MM.1S (cell line): ENCODE measurements at regions not wholly inside any gene's neighbourhood (a gene's known extent, or its start where the extent isn't known, plus 50 kb on each side); places are given as distances from the start of the nearest gene placed in this dataset.

Experiments used
- DNase-seq: peaks from one replicate; pipeline ENCODE4 v3.0.0-alpha.2; 2015
- H2AFZ ChIP-seq: fragments of 300-600 bp; sonication (generic); 2 replicates; pipeline ENCODE4 v1.6.0; 2016; ENCODE audit warnings: antibody characterized with exemption, low read length
- H3F3A ChIP-seq: fragments of 300-600 bp; sonication (generic); 2 replicates; pipeline ENCODE4 v1.6.1; 2016; ENCODE audit warnings: mild to moderate bottlenecking, antibody characterized with exemption, low read length, moderate library complexity, mixed read lengths; ENCODE audit not compliant: insufficient read depth
- H3K27ac ChIP-seq: fragments of 300-600 bp; sonication (generic); 2 replicates; pipeline ENCODE4 v1.5.1; 2016; ENCODE audit warnings: mild to moderate bottlenecking, low read length
- H3K27me3 ChIP-seq: fragments of 300-600 bp; sonication (generic); replicated peaks from 2 replicates; pipeline ENCODE4 v1.6.0; 2016; ENCODE audit warnings: low read length; ENCODE audit not compliant: insufficient read depth
- H3K36me3 ChIP-seq: fragments of 300-600 bp; sonication (generic); replicated peaks from 2 replicates; pipeline ENCODE4 v1.6.1; 2016; ENCODE audit warnings: mild to moderate bottlenecking, low read length, mixed read lengths; ENCODE audit not compliant: insufficient read depth
- H3K4me1 ChIP-seq: fragments of 300-600 bp; sonication (generic); 2 replicates; pipeline ENCODE4 v1.6.1; 2016; ENCODE audit warnings: low read length, mixed read lengths
- H3K4me2 ChIP-seq: fragments of 300-600 bp; sonication (generic); 2 replicates; pipeline ENCODE4 v1.6.0; 2016; ENCODE audit warnings: low read depth, low read length
- H3K4me3 ChIP-seq: fragments of 300-600 bp; sonication (generic); 2 replicates; pipeline ENCODE4 v1.5.1; 2016; ENCODE audit warnings: low read length, mixed read lengths
- H3K79me2 ChIP-seq: fragments of 300-600 bp; sonication (generic); 2 replicates; pipeline ENCODE4 v1.6.1; 2016; ENCODE audit warnings: mixed run types, low read length, mixed read lengths
- H3K9ac ChIP-seq: fragments of 300-600 bp; sonication (generic); 2 replicates; pipeline ENCODE4 v1.6.1; 2016; ENCODE audit warnings: low read length, mixed read lengths
- H3K9me2 ChIP-seq: fragments of 300-600 bp; sonication (generic); replicated peaks from 2 replicates; pipeline ENCODE4 v1.6.1; 2016; ENCODE audit warnings: mild to moderate bottlenecking, low read length, mixed read lengths; ENCODE audit not compliant: insufficient read depth
- H3K9me3 ChIP-seq: fragments of 300-600 bp; sonication (generic); replicated peaks from 2 replicates; pipeline ENCODE4 v1.6.1; 2016; ENCODE audit warnings: mild to moderate bottlenecking, low read length, mixed read lengths; ENCODE audit not compliant: insufficient read depth
- H4K20me1 ChIP-seq: fragments of 300-600 bp; sonication (generic); 2 replicates; pipeline ENCODE4 v1.6.1; 2016; ENCODE audit warnings: mild to moderate bottlenecking, low read length, moderate library complexity, mixed read lengths; ENCODE audit not compliant: insufficient read depth
- EZH2 ChIP-seq: fragments of 300-600 bp; sonication (generic); optimal IDR thresholded peaks from 2 replicates; pipeline ENCODE3; 2017; ENCODE audit warnings: low read depth, mild to moderate bottlenecking, antibody characterized with exemption, low read length, mixed read lengths
- EZH2phosphoT487 ChIP-seq: fragments of 300-600 bp; sonication (generic); IDR thresholded peaks from 2 replicates; pipeline ENCODE4 v1.6.1; 2018; ENCODE audit warnings: antibody characterized with exemption, low read length
- TF ChIP-seq, protein P1 (sequence below): fragments of 300-600 bp; sonication (generic); IDR thresholded peaks from 2 replicates; pipeline ENCODE4 v1.5.1; 2016; ENCODE audit warnings: antibody characterized with exemption, low read length, mixed read lengths

DNA sequence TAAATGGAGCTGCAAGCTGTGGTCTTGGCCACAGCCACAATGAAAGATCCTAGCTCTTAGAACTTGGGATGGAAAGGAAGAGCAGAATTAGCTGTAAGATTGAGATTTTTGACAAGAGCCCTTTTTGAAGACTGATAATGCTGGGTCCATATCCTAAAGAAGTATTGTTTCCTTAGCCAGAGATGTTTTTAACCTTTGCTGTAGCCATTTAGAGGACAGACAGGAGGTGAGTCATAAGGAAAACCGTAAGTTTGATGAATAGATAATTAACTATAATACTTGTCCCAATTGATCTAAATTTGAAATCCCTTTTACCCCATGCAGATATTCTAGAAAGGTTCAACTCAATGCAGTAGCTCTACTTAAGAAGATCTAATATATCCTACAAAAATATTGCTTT lies 213.7 kb downstream of the HTR1B start:
- H3K4me1 ChIP-seq, result no peaks in the 10 kb centered on the region
- no peak for DNase-seq
- H3F3A ChIP-seq, result no peaks in the 10 kb centered on the region
- no peak overlapping the region for H3K9ac ChIP-seq
- TF ChIP-seq, protein P1, sequence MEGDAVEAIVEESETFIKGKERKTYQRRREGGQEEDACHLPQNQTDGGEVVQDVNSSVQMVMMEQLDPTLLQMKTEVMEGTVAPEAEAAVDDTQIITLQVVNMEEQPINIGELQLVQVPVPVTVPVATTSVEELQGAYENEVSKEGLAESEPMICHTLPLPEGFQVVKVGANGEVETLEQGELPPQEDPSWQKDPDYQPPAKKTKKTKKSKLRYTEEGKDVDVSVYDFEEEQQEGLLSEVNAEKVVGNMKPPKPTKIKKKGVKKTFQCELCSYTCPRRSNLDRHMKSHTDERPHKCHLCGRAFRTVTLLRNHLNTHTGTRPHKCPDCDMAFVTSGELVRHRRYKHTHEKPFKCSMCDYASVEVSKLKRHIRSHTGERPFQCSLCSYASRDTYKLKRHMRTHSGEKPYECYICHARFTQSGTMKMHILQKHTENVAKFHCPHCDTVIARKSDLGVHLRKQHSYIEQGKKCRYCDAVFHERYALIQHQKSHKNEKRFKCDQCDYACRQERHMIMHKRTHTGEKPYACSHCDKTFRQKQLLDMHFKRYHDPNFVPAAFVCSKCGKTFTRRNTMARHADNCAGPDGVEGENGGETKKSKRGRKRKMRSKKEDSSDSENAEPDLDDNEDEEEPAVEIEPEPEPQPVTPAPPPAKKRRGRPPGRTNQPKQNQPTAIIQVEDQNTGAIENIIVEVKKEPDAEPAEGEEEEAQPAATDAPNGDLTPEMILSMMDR, result no peak
- no peak for TF ChIP-seq EZH2phosphoT487
- no peak for TF ChIP-seq EZH2
- no peaks in the 10 kb centered on the region; the same call in 1 of the 2 replicates for H3K9me2 ChIP-seq
- H2AFZ ChIP-seq, result no peak overlapping the region
- H3K79me2 ChIP-seq, result no peaks in the 10 kb centered on the region
- H3K4me2 ChIP-seq, result no peak overlapping the region
- no peaks in the 10 kb centered on the region for H3K36me3 ChIP-seq
- no peak overlapping the region for H3K4me3 ChIP-seq
- no peaks in the 10 kb centered on the region for H3K27me3 ChIP-seq
- no peaks in the 10 kb centered on the region for H3K9me3 ChIP-seq
- H3K27ac ChIP-seq, result no peak overlapping the region
- H4K20me1 ChIP-seq, result no peaks in the 10 kb centered on the region

DNA sequence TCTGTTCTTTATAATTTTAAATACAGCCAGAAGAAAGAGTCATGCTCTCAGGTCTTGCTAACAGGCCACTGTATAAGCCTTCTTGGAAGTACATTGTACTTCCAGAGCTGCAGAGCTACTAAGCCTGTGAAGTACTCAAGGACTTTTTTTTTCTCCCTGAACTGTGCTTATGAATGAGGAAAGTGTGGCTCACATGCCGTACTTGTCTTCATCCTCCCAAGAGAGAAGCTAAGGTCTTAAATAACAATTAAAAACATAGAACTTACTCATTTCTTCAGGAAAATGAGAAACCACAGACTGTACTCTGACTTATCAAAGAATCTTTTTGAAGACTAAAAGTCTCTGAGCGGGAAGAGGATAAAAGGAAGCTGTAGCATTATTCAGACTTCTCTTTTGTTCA lies 218.3 kb downstream of the HTR1B start:
- no peak overlapping the region for H2AFZ ChIP-seq
- no peaks in the 10 kb centered on the region for H3K9me3 ChIP-seq
- H3K4me3 ChIP-seq, result no peak overlapping the region
- H3K79me2 ChIP-seq, result no peaks in the 10 kb centered on the region
- no peak overlapping the region for H3K27ac ChIP-seq
- H3K36me3 ChIP-seq, result no peaks in the 10 kb centered on the region
- no peaks in the 10 kb centered on the region for H3F3A ChIP-seq
- DNase-seq, result no peak
- TF ChIP-seq, protein P1, result no peak
- no peak for TF ChIP-seq EZH2phosphoT487
- no peaks in the 10 kb centered on the region for H3K27me3 ChIP-seq
- no peaks in the 10 kb centered on the region for H4K20me1 ChIP-seq
- H3K9me2 ChIP-seq, result no peaks in the 10 kb centered on the region; the same call in 1 of the 2 replicates
- H3K9ac ChIP-seq, result no peak overlapping the region
- no peak overlapping the region for H3K4me2 ChIP-seq
- H3K4me1 ChIP-seq, result no peaks in the 10 kb centered on the region

- DNase-seq, result no peak
- H3K4me2 ChIP-seq, result no peak overlapping the region
- no peaks in the 10 kb centered on the region for H3K27me3 ChIP-seq
- no peaks in the 10 kb centered on the region for H3K9me2 ChIP-seq
- H3K4me1 ChIP-seq, result no peaks in the 10 kb centered on the region
- no peaks in the 10 kb centered on the region for H4K20me1 ChIP-seq
- H3K9me3 ChIP-seq, result no peaks in the 10 kb centered on the region
- TF ChIP-seq, protein P1, result no peak
- TF ChIP-seq EZH2phosphoT487, result no peak
- no peak for TF ChIP-seq EZH2
- H3K79me2 ChIP-seq, result no peaks in the 10 kb centered on the region
- no peak overlapping the region for H2AFZ ChIP-seq
- no peak overlapping the region for H3K27ac ChIP-seq
- H3K9ac ChIP-seq, result no peak overlapping the region
- no peak overlapping the region for H3K4me3 ChIP-seq
- no peaks in the 10 kb centered on the region for H3K36me3 ChIP-seq
- no peaks in the 10 kb centered on the region for H3F3A ChIP-seq
Observed at GRCh38 chr6:77231438-77232305, 231.6 kb downstream of the HTR1B start.
